NOMO-1 treated with dmso at 0.1 percent for 144 hours (cell line): ENCODE measurements at regions not wholly inside any gene's neighbourhood (a gene's known extent, or its start where the extent isn't known, plus 50 kb on each side); places are given as distances from the start of the nearest gene placed in this dataset.
"Not testable (repeated sequence)": the region's sequence is repeated elsewhere in the genome, so short reads cannot be mapped to it uniquely, and the experiment has no call there.

ENCODE experiments used
- DNase-seq: peaks from one replicate; lab custom pipeline; 2025; ENCODE audit not compliant: unreplicated experiment; lab: John Stamatoyannopoulos, UW

GRCh38 chr4:81740487-81740886, 268.8 kb upstream of the RASGEF1B start:
- peak; percentile 70 for DNase-seq

DNA sequence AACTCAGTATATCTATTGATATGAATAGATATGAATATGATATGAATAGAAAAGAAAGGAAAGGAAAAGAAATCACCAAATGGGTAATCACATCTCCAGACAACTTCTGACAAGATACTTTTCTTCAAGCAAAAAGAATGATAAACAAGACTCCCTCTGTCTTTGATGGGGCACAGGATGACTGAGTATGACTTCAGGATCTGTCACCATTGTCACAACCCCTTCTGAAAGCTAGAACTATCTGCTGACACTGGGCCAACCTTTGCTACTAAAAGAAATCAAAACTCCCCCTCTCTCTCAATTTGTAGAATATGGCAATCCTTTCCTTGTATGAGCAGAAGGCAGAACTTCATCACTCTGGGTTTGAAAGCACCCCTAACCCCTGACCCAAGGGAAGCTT, 267.2 kb upstream of the RASGEF1B start:
- no peak for DNase-seq

GRCh38 chr4:81737865-81738559, 266.3 kb upstream of the RASGEF1B start:
- DNase-seq, result no peak

DNA sequence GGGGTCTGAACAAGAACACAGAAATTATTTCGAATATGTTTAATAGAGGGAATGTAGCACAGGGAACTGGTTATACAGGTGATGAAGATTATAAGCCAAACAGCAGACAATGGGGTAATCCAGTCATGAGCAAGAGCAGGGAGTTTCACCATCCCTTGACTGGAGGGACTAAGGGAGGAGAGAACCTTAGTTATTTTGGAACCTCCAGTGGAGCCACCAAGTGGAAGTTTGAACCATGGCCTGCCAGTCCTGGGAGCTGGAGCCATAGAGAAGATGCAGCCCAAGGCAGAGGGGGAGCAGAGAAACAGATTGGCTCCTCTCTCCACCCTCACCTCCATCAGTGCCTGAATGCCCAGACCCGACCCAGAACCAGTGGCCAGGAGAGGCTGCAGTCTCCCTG, 264.6 kb upstream of the RASGEF1B start:
- DNase-seq, result no peak

- no peak for DNase-seq
These were observed 261.3 kb upstream of the RASGEF1B start for GRCh38 chr4:81732980-81733379.

GRCh38 chr4:81724925-81725329, 253.2 kb upstream of the RASGEF1B start:
- no peak for DNase-seq

DNA sequence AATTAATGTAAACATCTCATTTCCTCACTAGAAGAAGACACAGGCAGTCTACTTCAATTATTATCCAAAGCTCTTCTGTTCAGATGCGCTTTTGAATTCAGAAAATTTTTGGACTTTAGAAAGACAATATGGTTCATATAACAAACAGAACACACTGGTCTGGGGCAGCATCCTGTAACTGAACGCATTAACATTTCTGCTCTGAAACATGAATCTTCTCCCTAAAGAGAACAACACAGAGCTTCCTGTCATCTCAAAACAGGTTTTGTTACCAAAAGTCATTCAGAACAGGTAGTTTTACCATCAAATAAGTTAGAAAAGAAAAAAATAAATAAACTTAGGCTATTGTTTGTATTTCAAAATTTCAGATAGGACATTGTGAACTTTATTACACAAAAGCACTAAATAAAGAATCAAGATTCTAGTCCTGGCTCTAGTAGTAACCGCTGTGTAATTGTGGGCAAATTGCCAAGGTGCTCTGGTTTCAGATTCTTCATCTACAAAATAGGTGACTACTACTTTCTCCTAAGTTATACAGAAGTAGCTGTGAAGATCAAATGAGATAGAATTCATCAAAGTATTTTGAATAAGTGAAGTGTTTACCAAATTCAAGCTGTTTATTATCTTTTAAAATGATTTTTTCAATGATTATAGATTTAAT, 252.3 kb upstream of the RASGEF1B start:
- no peak for DNase-seq

- no peak for DNase-seq
These were observed 251.5 kb upstream of the RASGEF1B start for GRCh38 chr4:81723019-81723884.

GRCh38 chr4:81722290-81722851, 250.7 kb upstream of the RASGEF1B start:
- DNase-seq, result no peak

DNA sequence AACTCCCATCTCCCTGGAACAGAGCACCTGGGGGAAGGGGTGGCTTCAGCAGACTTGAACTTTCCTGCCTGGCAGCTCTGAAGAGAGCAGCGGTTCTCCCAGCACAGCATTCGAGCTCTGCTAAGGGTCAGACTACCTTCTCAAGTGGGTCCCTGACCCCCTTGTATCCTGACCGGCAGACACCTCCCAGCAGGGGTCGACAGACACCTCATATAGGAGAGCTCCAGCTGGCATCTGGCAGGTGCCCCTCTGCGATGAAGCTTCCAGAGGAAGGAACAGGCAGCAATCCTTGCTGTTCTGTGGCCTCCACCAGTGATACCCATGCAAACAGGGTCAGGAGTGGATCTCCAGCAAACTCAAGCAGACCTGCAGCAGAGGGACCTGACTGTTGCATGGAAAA, 244.1 kb upstream of the RASGEF1B start:
- no peak for DNase-seq

DNA sequence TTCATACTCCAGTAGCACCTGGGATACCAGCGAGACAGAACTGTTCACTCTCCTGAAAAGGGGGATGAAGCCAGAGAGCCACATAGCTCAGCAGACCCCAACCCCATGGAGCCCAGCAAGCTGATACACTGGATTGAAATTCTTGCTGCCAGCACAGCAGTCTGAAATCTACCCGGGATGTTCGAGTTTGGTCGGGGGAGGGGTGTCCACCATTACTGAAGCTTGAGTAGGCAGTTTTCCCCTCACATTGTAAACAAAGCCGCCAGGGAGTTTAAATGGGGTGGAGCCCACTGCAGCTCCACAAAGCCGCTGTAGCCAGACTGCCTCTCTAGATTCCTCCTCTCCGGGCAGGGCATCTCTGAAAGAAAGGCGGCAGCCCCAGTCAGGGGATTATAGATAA, 243.7 kb upstream of the RASGEF1B start:
- DNase-seq, result not testable (repeated sequence)

GRCh38 chr4:81714291-81714690, 242.6 kb upstream of the RASGEF1B start:
- no peak for DNase-seq

GRCh38 chr4:81712714-81713113, 241.0 kb upstream of the RASGEF1B start:
- no peak for DNase-seq

GRCh38 chr4:81704461-81704860, 232.8 kb upstream of the RASGEF1B start:
- DNase-seq, result no peak

DNA sequence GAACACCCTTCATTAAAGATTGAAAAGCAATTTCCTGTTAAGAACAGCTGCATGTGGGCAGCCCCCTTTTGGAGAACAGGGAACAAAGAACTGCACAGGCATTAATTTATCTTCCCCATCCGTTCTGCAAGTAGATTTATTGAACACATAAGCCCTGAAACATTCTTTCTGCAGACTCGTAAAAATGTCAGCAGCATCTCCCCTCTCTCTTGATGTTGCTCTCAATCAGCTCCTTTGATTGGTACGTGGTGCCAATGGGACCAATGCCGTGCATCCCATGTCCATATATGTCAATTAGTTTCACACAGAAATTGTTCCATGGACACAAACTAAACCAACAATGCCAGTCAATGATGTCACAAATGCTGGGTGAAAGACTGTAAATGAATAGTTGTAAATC, 228.5 kb upstream of the RASGEF1B start:
- DNase-seq, result no peak

GRCh38 chr4:81698538-81699296, 227.0 kb upstream of the RASGEF1B start:
- DNase-seq, result no peak

GRCh38 chr4:81694176-81694913, 222.6 kb upstream of the RASGEF1B start:
- no peak for DNase-seq

GRCh38 chr4:81690871-81691270, 219.2 kb upstream of the RASGEF1B start:
- no peak for DNase-seq

- no peak for DNase-seq
These were observed 216.4 kb upstream of the RASGEF1B start for GRCh38 chr4:81688085-81688484.

GRCh38 chr4:81687471-81687870, 215.8 kb upstream of the RASGEF1B start:
- no peak for DNase-seq
